Stimulated activated CD8-positive, alpha-beta memory T cell treated with anti-CD3 and anti-CD28 coated beads, Interleukin-12 subunit alpha, Interleukin-12 subunit beta, amount 100 ng/mL, for 24 hours (primary cell): ENCODE measurements at regions not wholly inside any gene's neighbourhood (a gene's known extent, or its start where the extent isn't known, plus 50 kb on each side); places are given as distances from the start of the nearest gene placed in this dataset.

ENCODE experiments used
- DNase-seq: peaks from one replicate; pipeline ENCODE4 v3.0.0-alpha.2; 2020; ENCODE audit errors: extremely low read depth

DNA sequence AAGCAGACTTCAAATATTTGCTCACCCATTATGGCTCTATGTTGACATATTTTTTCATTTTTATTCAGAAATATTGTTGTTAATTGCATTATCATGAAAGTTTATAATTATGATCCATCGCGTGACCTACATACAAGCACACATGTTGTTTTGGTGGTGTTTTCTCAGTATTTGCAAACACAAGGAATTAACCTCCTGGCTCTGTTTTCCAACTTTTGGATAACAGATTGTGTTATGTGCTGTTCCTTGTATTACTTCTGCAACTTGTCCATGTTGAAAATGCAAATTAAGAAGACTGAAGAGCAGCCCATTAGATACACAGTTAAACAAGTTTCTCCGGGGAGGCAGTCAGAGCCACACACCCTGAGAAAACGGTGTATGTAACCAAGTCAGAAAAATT lies 201.2 kb downstream of the SEC23A start:
- DNase-seq: no peak

DNA sequence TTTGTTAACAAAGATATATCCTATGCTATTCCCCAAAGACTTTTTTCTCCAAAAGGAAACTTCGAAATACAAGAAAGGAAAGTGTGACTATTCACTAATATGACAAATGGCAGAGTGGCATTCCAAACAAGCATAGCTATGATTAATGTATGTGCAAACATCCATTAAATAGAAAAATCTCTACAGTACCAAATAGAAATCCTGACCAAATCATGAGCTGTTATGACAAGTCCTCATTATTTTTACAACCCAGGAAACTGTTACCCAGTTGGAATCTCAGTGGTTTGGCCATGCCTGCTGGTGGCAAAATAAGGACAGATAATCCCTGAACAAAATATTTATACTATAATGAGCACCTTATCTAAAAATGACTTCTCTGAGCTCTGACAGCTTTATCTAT lies 202.1 kb downstream of the SEC23A start:
- DNase-seq: no peak

DNA sequence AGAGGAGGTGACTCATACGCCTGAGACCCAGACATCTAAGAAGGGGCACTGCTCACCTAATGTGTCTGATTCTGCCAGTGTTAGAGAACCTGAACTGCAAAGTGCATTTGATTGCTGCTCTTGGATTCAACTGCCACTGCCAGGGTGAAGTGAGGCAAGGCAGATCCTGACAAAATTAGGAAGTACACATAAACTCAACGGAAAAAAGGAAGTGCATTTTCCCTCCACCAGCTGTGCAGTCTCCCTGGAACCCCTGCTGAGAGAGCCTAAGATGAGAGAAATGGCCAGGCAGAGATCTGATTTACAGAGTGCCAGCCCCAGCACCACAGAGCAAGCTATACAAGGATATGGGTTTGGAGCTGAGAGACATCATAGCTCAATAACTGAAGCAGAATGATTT lies 215.3 kb downstream of the SEC23A start:
- DNase-seq: no peak

DNA sequence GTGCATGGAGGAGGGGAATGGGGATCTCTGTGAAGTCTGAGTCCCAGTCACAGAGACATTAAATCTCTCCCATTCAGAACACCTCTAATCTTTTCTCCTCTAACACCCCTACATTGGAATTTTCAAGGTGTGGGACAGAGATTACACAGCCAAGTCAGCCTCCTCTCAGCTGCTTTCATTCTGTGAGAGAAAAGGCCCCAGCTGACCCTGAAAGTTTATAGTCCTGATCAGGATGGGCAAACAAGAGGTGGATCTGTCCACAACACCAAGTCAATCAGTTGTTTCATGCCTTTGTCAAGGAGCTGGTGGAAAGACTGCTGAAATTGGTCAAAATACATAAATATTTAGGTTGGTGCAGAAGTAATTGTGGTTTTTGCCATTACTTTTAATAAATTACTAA lies 218.9 kb downstream of the SEC23A start:
- no peak for DNase-seq

DNA sequence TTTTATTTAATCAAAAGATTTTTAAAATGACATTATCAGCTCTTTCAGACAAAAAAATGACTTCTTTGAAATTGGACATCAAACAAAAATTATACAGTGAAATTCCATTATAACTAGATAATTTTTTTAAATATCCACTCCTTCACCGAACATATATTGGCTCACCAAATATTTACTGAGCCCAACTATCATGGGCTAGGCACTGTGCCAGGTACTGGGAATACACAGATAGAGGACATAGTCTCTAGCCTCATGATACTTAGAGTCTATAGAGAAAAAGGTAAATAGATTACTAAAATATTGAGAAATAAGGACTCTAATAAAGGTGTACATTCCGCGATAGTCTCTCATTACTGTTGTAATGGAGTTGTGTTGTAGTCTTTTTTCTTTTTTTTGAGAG lies 219.9 kb downstream of the SEC23A start:
- no peak for DNase-seq

DNA sequence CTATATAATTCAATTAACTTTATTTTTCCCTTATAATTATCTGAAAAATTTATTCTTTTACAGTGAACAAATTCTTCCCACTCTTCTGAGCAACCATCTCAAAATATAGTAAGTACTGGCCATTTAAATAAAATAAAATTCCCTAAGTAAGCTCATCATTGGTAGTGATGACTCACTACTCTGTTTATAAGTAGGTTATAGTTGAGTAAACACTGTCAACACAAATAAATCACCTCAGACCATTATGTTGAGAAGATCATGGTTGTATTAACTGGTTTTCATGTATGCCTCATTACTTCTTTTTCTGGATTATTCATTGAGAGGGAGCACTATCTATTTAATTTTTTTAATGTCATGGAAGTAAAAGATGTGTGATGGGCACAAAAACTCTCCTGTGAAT lies 220.5 kb downstream of the SEC23A start:
- no peak for DNase-seq

DNA sequence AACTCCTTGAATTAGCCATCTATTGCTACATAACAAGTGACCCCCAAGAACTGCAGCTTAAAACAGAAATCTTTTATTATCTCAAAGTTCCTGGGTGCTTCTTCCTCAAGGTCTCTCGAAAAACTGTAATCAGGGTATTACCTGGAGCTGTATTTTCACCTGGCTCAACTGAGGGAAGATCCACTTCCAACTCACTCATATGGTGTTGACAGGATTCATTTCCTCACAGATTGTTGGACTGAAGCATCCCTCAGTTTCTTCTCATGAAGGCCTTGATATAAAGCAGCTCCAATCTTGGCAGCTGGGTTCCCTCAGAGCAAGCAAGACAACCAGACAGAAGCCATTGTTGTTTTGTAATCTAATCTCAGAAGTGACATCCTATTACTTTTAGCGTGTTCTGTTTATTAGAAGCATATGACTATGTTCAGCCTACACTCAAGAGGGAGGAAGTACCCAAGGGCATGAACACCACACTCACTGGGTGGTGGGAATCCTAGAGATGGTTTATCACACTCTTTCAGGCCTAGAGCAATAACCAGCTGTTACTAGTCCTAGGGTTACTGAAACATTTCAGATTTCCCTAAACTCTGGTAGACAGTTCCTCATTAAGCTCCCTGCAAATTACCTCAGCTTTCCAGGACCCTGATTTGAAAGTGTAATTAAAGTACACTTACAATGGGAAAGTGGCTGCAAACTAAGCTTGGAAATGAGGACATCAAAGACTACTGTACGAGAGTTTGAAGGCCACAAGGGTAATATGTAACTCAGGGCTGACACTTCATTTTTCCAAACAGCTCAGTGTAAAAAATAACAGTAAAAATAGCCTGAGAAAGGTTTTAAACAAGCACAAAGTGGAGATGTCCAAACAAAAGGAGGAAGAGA lies 222.2 kb downstream of the SEC23A start:
- DNase-seq: no peak

DNA sequence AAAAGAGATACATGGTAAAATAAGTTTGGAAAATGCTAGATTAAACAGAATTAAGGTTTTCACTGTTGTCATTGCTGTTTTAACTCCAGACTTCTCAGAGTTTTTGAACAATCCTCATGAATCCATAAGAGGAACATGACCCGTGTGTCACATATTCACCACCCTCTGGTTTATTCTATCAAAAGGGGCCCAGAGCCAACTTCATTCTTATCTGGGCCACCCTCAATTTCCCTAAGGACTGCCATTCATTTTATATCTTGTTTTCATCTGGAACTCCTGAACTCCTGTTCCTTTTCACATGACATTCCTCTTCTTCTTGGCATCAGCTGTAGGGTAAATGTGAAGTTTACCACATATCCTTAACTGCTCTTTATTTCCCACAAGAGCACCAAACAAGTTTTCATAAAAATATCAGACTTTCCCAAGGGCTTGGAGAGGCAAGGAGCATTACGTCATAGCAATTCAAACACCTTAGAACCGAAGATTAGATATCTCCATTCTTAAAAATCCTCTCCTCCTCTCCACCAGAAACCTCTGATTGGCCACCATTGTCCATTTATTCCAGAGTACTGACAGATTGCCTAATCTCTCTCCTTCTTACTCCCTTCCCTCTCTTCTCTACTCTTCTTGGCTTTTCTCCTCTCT lies 225.2 kb downstream of the SEC23A start:
- DNase-seq: no peak

DNA sequence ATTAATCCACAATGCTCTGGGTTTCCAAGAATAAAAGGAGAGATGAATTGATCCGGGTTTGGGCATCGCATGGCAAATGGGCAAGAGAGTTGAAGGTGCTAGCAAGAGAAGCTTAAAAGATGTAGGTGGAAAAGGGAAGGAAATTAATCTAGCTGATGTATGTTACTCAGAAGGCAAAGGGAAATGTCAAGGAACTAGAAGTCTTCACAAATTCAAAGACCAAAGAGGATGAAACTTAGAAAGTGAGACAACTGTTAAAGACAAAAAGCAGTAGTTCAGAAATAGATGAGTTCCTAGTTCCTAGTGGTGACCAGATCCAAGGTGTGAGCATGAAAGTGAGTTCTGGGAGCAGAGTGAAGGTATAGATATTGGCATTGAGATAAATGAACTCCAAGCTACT lies 228.3 kb downstream of the SEC23A start:
- DNase-seq: no peak

DNA sequence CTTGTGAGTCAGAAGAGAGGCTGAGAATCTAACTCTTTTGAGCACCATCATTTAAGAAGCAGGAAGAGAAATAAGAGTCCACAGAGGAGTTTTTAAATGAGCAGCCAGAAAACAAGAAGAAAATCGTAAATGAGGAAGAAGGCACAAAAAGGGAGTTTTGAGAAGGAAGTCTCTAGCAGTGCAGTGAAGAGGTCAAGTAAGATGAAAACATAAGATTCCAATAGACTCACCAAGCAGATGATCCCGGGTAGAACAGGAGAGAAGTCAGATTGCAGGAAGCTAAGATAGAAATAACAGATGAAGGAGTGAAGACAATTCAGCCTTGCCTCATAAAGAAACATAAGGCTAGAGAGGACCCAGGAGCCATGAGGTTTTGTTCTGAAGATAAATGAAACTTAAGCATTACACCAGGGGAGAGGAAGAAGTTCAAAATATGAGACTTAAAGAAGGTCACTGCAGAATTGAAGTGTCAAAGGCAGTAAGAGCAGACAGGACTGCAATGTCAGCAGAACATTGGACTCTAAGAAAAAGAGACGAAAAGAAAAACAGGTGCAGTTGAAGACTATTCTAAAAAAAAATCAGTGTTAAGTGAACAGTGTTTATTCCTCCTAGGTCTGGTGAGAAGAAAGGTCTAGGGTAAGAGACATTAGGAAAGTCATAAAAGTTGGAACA lies 229.0 kb downstream of the SEC23A start:
- no peak for DNase-seq

DNA sequence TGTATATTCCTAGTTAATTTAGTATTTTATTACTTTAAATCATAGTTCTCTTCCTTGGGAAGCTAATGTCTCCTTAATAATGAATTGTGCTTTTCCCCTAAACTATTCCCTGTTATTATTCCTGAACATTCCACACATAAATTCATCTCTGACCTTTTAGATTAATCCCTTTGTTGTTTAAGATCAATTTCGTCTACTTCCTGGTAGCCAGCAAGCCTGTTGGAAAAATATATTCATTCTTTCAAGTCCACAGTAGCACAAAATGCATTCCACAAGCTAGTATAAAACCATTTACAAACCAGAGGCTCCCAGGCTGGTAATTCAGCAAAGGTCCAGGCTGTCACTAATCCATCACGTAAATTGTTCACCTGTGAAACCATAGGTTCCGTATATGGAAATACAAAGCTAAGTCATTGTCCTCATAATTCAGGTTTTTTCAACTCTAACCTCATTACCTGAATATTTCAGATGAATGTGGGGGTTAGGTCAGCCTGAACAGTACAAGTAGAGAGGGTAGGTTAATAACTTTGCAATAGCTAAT lies 232.7 kb downstream of the SEC23A start:
- DNase-seq: no peak

DNA sequence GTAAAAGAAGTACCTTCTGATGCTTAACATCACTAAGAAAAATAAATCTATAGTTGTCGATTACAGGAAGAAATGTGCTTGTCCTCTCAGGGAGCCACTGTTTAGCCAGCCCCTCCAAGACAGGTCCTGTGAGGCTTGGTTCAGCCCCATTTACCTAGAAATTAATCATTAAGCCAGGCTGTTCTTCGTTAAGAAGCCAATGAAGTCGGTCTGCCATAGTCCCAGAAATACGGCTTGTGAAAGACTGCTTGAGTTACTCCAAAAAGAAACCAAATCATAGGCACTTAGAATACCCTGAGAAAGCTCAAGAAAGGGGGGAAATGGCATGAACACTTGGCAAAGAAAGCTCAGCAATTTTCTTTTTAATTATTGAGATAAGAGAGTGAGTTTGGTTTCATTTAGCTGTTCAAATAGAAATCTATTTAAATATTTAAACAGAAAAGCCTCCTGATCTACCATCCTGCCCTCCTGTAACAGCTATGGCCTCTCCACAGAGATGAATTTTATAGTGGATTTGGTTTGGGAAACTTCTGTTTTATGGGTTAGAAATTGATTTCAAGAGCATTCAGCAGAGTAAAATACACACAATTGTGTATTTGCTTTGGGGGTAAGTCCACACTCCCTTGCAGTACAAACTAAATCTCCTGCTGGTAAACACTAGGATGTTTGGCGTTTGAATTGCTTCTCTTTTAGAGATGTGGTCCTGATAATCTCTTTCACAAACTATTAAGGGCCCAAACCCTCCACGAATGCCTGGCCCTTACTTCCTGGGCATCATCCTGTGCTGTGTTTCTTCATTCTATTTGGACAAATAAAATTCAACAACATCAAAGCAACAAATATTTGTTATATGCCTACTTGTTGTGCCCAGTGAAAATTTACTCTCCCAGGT lies 234.4 kb downstream of the SEC23A start:
- no peak for DNase-seq

DNA sequence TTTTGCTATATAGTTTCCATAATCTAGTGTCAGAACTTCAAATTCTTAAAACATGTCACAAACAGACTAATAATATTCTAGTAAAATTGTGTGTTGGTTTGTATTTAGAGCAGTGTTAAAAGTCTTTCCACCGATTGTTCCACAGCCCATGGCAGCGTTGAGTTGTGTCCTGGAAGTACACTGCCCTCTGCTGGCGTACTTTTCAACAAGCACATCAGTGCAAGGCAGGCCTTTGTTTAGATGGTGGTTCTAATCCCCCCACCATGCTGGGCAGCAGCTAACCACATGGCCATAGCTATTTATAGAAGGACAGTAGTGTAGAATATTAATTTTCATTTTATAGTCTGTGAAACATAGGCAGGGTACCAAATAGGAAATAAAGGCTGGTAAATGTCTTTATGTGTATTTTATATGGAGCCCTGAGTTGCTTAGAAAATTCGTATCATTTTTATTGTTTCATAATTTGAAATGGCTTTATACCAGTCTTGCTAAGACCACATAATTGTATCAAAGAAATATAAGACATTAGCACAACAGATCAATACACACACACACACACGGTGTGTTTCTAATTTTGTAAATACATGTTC lies 235.4 kb downstream of the SEC23A start:
- DNase-seq: peak; percentile 3

DNA sequence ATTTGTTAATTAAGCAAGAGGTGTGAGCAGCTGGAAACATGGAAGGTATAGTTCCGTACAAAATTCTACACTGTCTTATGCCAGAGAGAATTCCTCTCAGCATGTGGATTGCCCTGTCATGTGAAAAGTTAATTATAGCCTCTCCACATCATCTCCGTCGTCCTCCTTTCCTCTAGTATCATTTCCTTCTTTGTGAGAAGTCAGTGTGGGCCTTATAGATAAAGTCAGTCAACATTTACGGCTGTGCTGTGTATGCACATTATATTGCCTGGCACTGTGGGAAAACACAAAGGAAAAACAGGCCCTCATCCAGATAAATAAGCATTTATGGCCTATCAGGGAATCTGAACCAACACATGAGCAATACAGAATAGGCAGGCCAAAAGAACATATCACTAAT lies 236.6 kb downstream of the SEC23A start:
- DNase-seq: no peak

DNA sequence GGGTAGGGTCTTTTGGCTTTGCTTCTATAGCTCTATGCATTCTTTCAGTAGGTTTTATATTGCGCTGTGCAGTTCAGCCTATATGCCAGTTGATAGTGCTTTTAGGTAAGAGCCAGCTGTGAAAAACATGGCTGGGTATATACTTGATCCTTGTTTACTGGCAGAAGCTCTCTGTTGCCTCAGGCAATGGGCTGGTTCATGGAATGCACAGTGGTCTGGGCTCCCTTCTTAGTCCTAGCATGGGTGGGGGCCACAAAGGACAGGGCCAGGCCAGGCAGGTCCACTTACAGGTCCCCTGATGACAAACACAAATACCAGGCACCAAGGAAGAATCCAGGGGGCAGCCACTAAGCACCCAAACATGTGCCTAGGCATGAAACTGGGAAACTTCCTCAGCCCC lies 240.7 kb downstream of the SEC23A start:
- no peak for DNase-seq

DNA sequence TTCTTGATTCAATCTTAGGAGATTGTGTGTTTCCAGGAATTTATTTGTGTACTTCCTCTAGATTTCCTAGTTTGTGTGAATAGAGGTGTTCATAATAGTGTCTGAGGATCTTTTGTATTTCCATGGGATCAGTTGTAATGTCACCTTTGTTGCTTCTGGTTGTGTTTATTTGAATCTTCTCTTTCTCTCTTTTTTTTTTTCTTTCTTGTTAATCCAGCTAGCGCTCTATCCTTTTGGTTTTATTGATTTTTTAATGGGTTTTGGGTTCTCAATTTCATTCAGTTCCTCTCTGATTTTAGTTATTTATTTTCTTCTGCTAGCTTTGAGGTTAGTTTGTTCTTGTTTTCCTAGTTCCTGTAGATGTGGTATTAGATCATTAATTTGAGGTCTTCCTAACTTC lies 242.5 kb downstream of the SEC23A start:
- no peak for DNase-seq

DNA sequence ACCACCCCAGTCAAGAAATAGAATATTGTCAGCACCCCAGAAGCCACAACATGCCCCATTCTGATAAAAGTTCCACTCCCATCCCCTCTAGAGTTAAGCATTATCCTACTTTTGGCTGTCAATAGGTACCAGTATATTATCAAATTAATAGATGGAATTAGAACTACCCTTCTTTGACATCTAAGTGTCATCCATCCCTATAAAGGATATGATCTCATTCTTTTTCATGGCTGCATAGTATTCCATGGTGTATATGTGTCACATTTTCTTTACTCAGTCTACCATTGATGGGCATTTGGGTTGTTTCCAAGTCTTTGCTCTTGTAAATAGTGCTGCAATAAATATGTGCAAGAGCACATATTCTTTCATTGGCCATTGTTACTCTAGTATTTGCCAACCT lies 246.2 kb downstream of the SEC23A start:
- DNase-seq: no peak

DNA sequence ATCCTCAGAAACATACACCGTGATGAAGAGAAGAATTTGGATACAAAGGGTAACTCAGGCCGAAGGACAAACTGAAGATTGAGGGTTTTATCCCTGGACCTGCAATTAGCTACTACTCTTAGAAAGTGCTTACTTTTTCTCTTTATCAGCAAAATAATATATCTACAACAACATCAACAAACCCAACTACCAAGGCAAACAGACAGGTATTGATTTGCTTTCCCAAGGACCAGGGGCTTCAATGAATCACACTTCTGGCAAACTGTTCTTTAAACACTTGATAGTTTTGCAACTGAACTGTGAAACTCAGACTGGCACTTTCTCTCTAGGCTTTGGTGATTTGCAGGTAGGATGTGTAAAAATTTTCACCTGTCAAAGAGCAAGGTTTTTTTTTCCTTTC lies 247.5 kb downstream of the SEC23A start:
- DNase-seq: no peak

DNA sequence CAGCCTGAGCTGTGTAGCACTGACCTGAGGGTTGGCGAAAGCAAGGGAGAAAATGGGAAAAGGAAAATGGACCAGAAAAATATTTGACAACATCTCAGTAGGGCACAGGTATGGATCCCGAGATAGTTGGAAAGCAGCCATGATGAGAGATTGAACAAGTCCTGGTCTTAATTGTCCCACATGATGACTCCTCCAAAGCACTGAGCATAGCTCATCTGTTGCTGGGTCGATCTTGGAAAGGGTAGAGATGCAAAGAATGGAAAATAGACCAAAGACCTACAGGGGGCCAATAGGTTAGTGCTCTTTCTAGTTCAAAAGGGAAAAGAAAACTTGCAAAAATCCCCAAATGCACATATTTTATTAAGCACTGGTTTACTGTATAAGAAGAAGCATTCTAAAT lies 251.9 kb downstream of the SEC23A start:
- DNase-seq: no peak

DNA sequence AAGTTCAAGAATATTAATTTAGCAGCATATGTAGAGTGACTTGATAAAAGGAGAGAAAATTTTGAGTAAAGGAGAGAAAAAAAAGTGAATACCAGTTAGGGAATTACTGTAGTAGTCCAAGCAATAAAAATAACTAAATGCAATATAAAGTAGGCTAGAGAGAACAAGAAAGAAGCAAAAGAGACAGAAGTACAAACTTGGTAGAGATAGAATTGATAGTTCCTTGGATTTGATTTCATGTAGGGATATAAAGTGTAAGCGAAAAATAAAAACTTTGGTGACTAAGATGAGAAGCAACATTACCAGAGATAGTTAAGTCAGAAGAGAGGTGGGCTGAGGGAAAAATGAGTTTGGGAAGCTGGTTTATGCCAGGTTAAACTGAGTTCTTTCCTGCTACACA lies 252.4 kb downstream of the SEC23A start:
- no peak for DNase-seq

DNA sequence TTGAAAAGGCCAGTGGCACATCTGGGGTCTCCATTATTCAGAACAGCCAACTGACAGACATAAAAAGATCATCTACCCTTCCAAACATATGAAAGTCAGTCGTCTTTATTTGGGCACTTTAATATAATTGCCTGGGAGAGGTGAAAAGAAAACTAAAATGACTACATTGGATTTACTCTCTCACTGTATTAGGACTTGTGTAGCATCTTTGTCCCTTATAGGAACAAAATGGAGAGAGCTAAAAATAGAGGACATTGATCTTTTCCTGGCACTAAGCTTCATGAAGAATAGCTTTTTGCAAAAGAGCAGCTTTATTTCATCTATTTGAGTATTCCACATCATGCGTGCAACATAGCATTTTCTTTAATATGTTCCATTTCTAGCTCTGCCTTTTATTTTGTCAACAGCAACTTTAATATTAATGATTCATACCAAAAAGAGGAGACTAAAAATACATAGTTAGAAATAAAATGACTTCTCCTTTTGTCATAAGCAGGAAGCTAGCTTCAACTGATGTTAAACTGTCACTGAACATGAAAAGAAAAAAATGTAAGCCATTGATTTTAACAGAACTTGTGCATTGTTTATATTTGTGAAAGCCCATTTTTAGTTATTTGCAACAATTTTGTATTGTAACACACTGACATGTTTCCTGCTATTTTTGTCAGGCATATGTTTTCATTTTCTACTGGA lies 254.6 kb downstream of the SEC23A start:
- DNase-seq: no peak
